ENCODE measurements at regions not wholly inside any gene's neighbourhood (a gene's known extent, or its start where the extent isn't known, plus 50 kb on each side); places are given as distances from the start of the nearest gene placed in this dataset.

GRCh38 chr15:35827911-35828310 lies 281.9 kb upstream of the DPH6 start:
- TF ChIP-seq CTCF (IDR thresholded peaks at IDR 0.05) (no peak), POLR2A (IDR thresholded peaks at IDR 0.05) (no peak)

All from adrenal gland (tissue), 5 donors.